Activated naive CD4-positive, alpha-beta T cell treated with anti-CD3 and anti-CD28 coated beads, Interleukin-2, amount 50 U/mL, for 24 hours (primary cell): ENCODE measurements at regions not wholly inside any gene's neighbourhood (a gene's known extent, or its start where the extent isn't known, plus 50 kb on each side); places are given as distances from the start of the nearest gene placed in this dataset.

Experiments
- H3K27ac Mint-ChIP-seq: one replicate; pipeline ENCODE4 v1.8.0; 2021; ENCODE audit warnings: mild to moderate bottlenecking, mixed read lengths
- H3K27me3 Mint-ChIP-seq: one replicate; pipeline ENCODE4 v1.8.0; 2021; ENCODE audit warnings: mixed read lengths
- H3K36me3 Mint-ChIP-seq: one replicate; pipeline ENCODE4 v1.8.0; 2021; ENCODE audit warnings: mixed read lengths
- H3K4me1 Mint-ChIP-seq: one replicate; pipeline ENCODE4 v1.8.0; 2021; ENCODE audit warnings: mixed read lengths
- H3K4me3 Mint-ChIP-seq: one replicate; pipeline ENCODE4 v1.8.0; 2021; ENCODE audit warnings: mild to moderate bottlenecking, mixed read lengths
- H3K9me3 Mint-ChIP-seq: one replicate; pipeline ENCODE4 v1.8.0; 2021; ENCODE audit warnings: mixed read lengths

DNA sequence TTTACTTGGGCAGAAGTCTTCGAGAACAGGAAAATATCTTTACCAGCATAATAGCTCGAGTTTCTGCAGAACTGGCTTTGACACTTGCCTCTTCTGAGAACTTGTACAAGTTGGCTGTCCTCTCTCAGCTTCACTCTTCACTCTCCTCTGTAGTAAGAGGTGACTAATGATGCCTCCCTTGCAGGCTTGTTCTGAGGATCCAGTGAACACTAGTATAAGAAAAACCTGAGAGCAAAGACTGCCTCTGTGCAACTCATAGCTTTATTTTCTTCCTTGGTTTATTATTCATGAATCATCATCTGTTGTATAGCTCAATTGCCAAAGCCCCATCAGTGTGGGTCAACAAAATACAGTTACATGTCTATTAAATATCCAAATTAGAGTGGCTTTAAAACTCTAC is 266.7 kb upstream of the CLNK start:
- Mint-ChIP-seq H3K36me3 (no peaks in the 10 kb centered on the region), H3K27me3 (peaks cover 6% of the 10 kb centered on the region), H3K27ac (no peak overlapping the region), H3K4me3 (no peak overlapping the region), H3K4me1 (peaks cover 4% of the 10 kb centered on the region), H3K9me3 (no peaks in the 10 kb centered on the region)

DNA sequence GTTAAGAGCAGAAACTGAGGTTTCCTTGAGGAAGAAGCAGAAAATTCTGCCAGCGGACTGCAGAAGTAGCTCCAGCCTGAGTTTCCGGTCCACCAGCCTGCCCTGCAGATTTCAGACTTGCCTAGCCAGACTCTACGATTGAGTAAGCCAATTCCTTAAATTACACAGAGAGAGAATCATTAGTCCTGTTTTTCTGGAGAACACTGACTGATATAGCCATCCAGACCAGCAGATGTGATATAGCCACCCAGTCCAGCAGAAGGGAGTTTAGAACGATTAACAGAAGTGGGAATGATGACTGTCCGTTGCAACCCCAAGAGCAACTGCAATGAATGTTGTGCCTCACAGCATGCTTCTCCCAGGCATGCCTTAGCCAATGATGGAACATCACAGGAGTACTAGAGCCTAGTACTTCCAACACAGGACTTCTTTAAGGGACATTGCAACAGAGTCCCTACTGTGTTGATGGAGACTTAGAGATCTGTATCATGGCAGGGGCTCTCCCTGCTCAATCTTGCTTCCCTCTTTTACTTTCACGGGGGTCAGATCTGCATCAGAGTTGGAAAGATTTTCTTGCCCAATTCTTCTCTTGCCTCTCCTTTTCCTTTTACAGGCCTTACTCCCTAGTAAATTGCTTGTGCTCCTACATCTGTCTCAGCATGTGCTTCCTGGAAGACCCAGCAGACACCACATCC is 264.6 kb upstream of the CLNK start:
- Mint-ChIP-seq H3K4me1 (no peaks in the 10 kb centered on the region), H3K4me3 (no peak overlapping the region), H3K36me3 (no peaks in the 10 kb centered on the region), H3K9me3 (no peaks in the 10 kb centered on the region), H3K27me3 (no peaks in the 10 kb centered on the region), H3K27ac (no peak overlapping the region)

DNA sequence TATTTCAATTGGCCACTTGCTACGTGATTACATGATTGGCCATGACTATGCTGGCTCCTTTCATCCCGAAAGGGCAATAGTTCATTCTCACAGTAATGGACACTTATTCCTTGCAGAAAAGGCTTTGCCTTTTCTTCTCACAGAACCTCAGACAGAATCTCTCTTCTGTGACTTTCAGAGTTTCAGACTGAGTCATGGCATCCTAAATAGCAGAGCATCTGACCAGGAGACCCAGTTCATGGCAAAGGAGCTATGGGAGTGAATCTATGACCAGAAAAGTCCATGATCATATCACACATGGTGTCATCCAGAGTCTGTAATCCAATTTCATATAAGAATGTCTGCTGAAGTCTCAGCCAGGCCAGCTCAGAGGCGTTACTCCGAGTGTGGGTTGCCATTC is 263.3 kb upstream of the CLNK start:
- H3K4me3 Mint-ChIP-seq: no peak overlapping the region
- H3K4me1 Mint-ChIP-seq: no peaks in the 10 kb centered on the region
- no peaks in the 10 kb centered on the region for H3K27me3 Mint-ChIP-seq
- no peaks in the 10 kb centered on the region for H3K36me3 Mint-ChIP-seq
- H3K27ac Mint-ChIP-seq: no peak overlapping the region
- no peaks in the 10 kb centered on the region for H3K9me3 Mint-ChIP-seq

DNA sequence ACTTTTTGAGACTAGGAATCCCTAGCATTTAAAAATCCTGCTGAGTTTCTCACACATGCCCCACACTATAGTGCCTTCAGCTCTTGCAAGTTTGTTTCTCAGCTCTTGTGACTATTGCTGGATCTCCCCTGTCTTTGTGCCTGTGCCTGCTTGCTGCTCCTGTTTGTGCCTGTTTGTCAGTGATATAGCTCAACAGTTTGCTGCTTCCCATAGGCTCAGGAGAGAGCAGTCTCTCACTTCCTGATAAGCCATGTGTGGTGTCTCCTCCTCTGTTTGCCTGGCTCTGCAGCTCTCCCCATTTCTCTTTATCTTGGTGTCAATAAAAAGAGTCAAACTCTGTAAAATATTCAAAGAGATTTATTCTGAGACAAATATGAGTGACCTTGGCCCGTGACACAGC is 259.8 kb upstream of the CLNK start:
- Mint-ChIP-seq H3K27ac (no peak overlapping the region), H3K9me3 (peaks cover 9% of the 10 kb centered on the region), H3K27me3 (no peaks in the 10 kb centered on the region), H3K4me3 (no peak overlapping the region), H3K36me3 (peaks cover 1% of the 10 kb centered on the region), H3K4me1 (no peaks in the 10 kb centered on the region)

DNA sequence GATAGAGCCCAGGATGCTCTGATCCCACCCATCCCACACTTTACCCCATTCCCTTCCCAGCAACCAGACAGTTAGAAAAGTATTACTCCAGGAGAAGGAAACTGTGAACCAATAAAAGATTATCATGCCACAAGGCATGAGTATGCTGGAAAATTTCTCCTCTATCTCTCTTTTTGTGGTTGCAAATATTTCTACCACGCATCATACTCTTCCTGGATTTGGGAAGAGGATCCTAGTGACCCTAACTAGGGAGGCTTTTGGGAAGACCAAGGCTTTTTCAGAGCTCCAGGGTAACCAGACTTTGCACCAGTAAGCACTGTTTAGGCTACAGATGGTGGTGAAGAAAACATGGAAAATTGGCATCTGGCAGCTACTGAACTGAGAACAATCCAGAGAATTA is 257.6 kb upstream of the CLNK start:
- Mint-ChIP-seq H3K36me3 (peaks cover 1% of the 10 kb centered on the region), H3K4me3 (no peak overlapping the region), H3K27me3 (no peaks in the 10 kb centered on the region), H3K4me1 (no peaks in the 10 kb centered on the region), H3K27ac (no peak overlapping the region), H3K9me3 (peaks cover 9% of the 10 kb centered on the region)

DNA sequence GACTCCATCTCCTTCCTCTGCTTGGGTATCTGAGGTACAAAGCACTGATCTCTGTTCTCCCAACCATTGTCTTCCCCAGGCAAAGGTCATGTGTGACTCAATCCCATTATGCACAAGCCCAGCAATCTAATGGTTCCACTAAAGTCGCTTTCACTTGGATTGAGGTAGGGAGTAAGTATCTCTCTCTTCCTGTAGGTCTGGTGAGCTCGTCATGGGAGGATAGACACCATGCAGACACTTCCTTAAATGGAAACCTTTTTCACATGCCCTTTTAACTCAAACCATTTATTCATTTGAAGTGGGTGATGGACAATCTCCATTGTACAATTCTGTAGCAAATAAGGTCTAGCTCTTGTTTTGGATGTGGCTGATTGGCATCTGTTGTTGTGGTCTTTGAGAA is 245.2 kb upstream of the CLNK start:
- Mint-ChIP-seq H3K27ac (no peak overlapping the region), H3K9me3 (no peaks in the 10 kb centered on the region), H3K4me3 (no peak overlapping the region), H3K4me1 (no peaks in the 10 kb centered on the region), H3K27me3 (no peaks in the 10 kb centered on the region), H3K36me3 (no peaks in the 10 kb centered on the region)

DNA sequence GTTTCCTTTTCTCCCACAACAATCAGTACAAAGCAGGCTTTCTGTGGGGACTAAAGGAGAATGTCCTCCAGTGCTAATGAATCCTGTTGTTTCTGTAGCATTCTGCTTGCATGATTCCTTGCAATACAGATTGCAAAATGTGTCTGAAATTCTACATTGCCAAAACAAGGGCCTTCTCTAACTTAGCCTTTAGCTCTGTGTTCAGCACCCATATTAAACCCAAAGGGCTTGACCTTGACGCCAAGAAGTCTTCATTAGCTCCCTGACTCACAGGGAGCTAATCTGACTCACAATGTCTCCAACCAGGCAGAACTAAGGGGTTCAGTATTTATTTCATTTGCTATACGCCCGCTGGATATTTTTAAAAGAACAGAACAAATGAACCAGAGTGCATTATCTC is 241.4 kb upstream of the CLNK start:
- Mint-ChIP-seq H3K27me3 (no peaks in the 10 kb centered on the region), H3K27ac (no peak overlapping the region), H3K4me3 (no peak overlapping the region), H3K9me3 (no peaks in the 10 kb centered on the region), H3K36me3 (no peaks in the 10 kb centered on the region), H3K4me1 (no peaks in the 10 kb centered on the region)

DNA sequence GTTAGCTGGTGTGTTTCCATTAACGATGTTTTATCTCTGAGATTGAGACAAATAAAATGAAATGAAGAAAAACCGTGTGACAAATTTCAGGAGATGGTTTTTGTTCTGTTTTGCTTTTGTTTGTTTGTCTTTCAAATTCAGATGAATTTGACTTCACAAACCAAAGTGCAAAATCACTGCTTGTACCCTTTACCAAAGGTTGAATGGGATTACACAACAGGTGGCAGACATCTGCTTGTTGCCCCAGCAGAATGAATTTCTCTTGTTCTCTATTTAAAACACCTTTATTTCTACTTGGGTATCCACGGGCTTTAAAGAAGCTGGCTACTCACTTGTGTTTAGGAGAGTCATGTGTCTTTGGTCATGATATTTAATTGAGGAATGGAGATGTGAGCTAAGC is 239.7 kb upstream of the CLNK start:
- Mint-ChIP-seq H3K27me3 (no peaks in the 10 kb centered on the region), H3K4me3 (no peak overlapping the region), H3K36me3 (no peaks in the 10 kb centered on the region), H3K4me1 (no peaks in the 10 kb centered on the region), H3K27ac (no peak overlapping the region), H3K9me3 (no peaks in the 10 kb centered on the region)

DNA sequence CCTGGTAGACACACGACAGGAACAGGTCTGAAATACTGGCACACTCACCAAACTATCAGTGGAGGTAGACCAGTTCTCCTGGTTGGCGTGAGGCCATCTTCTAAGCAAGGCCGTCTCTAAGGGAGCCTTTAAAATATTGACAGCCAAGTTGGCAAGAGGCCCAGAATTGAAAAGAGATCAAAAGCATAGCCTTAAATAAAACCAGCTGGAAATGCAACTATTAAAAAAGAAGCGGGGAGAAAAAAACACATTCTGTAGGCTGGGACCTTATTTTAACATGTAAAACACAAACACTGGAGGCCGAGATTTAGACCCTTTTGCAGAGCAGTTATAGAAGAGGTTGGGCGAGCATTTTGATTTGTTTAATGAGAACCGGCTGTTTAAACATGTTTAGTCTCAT is 233.0 kb upstream of the CLNK start:
- H3K27ac Mint-ChIP-seq: no peak overlapping the region
- H3K4me3 Mint-ChIP-seq: no peak overlapping the region
- no peaks in the 10 kb centered on the region for H3K4me1 Mint-ChIP-seq
- no peaks in the 10 kb centered on the region for H3K27me3 Mint-ChIP-seq
- no peaks in the 10 kb centered on the region for H3K36me3 Mint-ChIP-seq
- H3K9me3 Mint-ChIP-seq: no peaks in the 10 kb centered on the region

DNA sequence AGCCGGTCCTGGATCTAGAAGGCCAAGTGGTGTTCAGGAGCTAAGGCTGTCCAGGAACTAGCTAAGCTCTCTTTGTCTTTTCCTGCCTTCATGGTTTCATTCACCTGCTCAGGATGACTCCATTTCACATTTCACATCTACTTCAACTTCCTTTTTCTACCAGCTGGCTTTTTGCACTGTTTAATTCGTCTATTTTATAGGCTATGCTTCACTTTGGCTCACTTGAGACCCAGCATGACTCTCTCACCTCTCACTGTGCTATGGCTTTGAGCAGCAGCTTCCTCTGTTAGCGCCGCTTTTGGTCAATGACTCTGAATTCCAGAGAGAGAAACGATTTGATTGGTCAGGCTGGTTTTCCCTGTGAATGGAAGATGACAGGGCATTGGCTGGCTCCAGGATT is 213.5 kb upstream of the CLNK start:
- Mint-ChIP-seq H3K36me3 (no peaks in the 10 kb centered on the region), H3K9me3 (no peaks in the 10 kb centered on the region), H3K4me1 (no peaks in the 10 kb centered on the region), H3K27me3 (no peaks in the 10 kb centered on the region), H3K27ac (no peak overlapping the region), H3K4me3 (no peak overlapping the region)

DNA sequence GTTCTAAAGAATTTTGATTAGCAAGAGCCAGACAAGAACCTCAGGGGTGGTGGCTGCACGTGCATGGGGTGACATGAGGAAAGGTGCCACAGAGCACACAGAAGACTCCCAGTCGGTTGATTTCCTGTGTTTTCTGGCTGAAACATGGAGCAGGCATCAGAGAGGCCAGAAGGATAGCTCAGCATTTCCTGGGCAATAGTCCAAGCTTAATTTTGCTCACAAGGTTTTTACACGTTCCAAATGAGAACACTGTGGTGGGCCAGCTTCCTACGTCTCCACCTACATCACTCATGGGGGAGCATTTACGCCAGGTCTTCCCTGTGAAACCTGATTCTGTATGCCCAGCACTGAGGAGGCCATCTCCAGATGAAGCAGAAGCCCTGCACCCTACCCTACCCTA is 212.5 kb upstream of the CLNK start:
- H3K27me3 Mint-ChIP-seq: no peaks in the 10 kb centered on the region
- no peaks in the 10 kb centered on the region for H3K4me1 Mint-ChIP-seq
- H3K27ac Mint-ChIP-seq: no peak overlapping the region
- H3K9me3 Mint-ChIP-seq: no peaks in the 10 kb centered on the region
- no peaks in the 10 kb centered on the region for H3K36me3 Mint-ChIP-seq
- no peak overlapping the region for H3K4me3 Mint-ChIP-seq

DNA sequence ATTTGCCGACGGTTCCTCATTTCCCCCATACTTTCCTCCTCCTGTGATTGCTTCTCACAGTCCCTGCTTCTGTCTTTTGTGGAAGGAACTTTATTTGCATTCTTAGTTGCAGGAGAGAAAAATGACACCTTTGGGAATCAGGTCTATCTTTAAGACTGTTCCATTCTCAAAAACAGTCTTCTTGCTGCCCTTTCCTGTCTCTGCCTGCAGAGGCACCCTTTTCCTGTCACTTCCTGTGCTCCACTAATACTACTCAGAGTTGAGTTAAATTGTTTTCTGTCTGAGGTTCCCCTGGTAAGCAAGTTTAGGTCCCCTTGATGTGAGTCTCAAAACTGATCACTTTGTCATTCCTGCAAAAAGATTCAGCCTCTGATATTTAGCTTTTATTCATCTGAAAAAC is 208.8 kb upstream of the CLNK start:
- no peaks in the 10 kb centered on the region for H3K9me3 Mint-ChIP-seq
- H3K27ac Mint-ChIP-seq: no peak overlapping the region
- H3K4me3 Mint-ChIP-seq: no peak overlapping the region
- H3K4me1 Mint-ChIP-seq: no peaks in the 10 kb centered on the region
- H3K27me3 Mint-ChIP-seq: no peaks in the 10 kb centered on the region
- no peaks in the 10 kb centered on the region for H3K36me3 Mint-ChIP-seq

DNA sequence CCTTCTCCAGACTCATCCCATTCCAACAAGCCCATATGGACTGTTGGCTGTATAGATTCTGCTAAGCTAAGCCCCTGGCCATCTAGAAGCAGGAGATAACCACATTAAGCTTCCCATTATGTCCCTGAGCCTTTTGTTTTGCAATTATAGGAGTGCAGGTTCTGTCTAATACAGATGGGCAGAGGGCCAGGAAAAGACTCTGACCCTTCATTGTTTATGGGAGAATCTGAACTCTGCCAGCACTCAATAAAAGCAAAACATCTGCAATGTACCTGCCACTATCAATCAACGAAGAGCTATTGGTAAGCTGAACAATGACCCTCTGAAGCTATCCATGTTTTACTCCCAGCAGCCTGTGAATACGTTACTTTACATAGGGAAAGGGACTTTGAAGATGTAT is 207.3 kb upstream of the CLNK start:
- Mint-ChIP-seq H3K36me3 (no peaks in the 10 kb centered on the region), H3K27ac (no peak overlapping the region), H3K27me3 (no peaks in the 10 kb centered on the region), H3K4me1 (no peaks in the 10 kb centered on the region), H3K4me3 (no peak overlapping the region), H3K9me3 (no peaks in the 10 kb centered on the region)

DNA sequence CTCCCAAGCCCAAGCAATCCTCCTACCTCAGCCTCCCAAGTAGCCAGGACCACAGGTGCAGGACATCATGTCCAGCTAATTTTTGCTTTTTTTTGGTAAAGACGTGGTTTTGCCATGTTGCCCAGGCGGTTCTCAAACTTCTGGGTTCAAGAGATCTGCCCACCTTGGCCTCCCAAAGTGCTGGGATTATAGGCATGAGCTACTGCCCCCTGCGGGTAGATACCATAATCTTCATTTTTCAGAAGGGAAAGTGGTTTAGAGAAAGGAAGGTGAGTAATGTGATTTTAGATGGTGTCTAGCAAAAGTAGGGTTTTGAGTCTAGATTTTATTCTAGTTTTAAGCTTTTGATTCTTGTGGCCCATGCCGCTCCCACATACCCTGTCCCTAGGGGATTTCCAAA is 205.3 kb upstream of the CLNK start:
- H3K27me3 Mint-ChIP-seq: no peaks in the 10 kb centered on the region
- H3K27ac Mint-ChIP-seq: no peak overlapping the region
- H3K9me3 Mint-ChIP-seq: no peaks in the 10 kb centered on the region
- H3K4me1 Mint-ChIP-seq: no peaks in the 10 kb centered on the region
- H3K36me3 Mint-ChIP-seq: no peaks in the 10 kb centered on the region
- H3K4me3 Mint-ChIP-seq: no peak overlapping the region

DNA sequence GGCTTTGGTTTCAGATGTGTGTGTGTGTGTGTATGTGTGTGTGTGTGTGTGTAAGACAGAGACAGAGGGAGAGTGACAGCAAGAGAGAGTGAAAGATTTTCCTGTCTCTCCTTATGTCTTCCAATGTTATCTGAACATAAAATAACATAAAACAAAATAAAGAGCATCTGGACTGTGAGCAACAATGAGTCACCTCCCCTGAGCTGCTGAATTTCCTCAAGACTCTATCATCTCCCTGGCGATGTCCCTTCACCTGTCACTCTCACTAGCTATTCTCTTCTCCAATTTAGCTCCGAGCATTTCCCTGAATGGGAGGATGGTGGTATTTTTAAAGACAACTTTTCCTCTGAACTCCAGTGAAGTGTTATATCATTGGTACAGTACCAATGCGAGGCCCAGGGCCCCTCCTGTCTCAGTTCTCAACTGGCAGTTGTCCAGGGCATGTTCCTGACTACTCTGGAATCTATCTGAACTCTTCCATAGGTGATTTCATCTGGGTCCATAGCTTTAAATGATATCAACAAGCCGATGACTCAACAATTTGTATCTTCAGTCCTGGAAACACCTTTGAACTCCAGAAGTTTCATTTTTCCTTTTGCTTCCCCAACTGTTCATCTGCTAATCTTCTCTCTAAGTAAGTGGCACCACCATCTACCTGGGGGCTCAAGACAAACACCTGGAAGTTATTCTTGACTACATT is 195.0 kb upstream of the CLNK start:
- Mint-ChIP-seq H3K27me3 (peaks cover 3% of the 10 kb centered on the region), H3K4me1 (no peaks in the 10 kb centered on the region), H3K9me3 (no peaks in the 10 kb centered on the region), H3K27ac (no peak overlapping the region), H3K36me3 (no peaks in the 10 kb centered on the region), H3K4me3 (no peak overlapping the region)

DNA sequence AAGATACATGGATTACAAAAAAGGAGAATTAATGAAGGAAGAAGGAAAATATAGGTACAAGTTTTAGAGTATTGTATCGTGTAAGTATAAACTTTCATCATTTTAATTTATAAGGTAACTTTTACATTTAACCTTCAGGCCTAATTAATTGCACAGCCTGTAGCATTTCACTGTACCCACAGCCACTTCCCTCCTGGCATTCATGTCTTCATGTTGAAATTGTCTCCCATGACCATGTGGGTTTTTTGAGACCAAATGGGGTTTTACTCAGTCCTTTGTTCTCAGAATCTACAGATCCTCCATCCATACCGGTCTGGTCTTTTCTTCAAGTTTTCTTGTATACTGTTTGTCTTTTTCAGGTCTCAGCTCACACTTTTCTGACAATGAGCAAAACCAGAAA is 194.3 kb upstream of the CLNK start:
- Mint-ChIP-seq H3K9me3 (no peaks in the 10 kb centered on the region), H3K4me1 (no peaks in the 10 kb centered on the region), H3K36me3 (no peaks in the 10 kb centered on the region), H3K27me3 (peaks cover 3% of the 10 kb centered on the region), H3K27ac (no peak overlapping the region), H3K4me3 (no peak overlapping the region)

DNA sequence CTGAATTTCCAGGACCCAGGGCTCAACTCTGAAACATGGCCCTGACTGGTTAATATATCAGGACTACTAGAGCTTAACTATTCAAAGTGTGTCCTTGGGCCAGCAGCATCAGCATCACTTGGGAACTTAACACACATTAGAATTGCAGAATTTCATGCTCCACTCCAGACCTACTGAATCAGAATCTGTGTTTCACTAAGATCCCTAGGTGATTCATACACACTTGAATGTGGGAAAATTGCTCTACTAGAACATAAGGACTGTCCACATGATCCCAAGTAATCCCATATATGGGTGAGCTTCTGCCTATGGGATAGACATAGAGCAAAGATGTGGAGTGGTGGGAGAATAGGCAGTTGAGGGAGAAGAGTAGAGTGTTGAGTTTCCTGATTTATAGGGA is 192.5 kb upstream of the CLNK start:
- Mint-ChIP-seq H3K4me3 (no peak overlapping the region), H3K27me3 (peaks cover 3% of the 10 kb centered on the region), H3K27ac (no peak overlapping the region), H3K9me3 (no peaks in the 10 kb centered on the region), H3K36me3 (no peaks in the 10 kb centered on the region), H3K4me1 (no peaks in the 10 kb centered on the region)
